ENCODE measurements at regions not wholly inside any gene's neighbourhood (a gene's known extent, or its start where the extent isn't known, plus 50 kb on each side); places are given as distances from the start of the nearest gene placed in this dataset.
"Not testable (repeated sequence)": the region's sequence is repeated elsewhere in the genome, so short reads cannot be mapped to it uniquely, and the experiment has no call there.

DNA sequence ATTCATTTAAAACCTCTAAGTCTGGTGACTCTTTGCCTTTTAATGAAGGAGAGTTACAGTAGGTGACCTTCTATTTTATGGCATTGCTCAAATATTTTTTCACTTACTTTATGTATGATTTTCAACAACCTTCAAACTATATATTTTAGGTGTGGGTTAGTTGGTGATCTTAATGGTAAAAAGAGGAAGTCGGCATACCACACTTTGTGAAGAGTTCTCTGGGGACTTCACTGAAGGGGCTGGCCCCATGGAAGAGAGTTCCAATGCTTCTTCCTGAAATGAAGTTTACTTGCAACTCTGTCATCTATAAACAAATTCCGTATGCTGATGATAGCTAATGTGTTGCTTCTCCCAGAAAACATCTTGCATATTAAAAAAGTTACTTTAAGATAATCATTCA, 647.0 kb upstream of the SGO1 start:
- no peak overlapping the region for H3K27ac Mint-ChIP-seq
- ATAC-seq (no peak), DNase-seq (no peak)
- peaks cover 9% of the 10 kb centered on the region for H3K9me3 Mint-ChIP-seq (ENCODE audit: low read depth)
- H3K27me3 Mint-ChIP-seq = no peaks in the 10 kb centered on the region
- H3K36me3 Mint-ChIP-seq = no peaks in the 10 kb centered on the region
- CTCF ChIA-PET = no interaction called here
- H3K4me1 Mint-ChIP-seq = no peaks in the 10 kb centered on the region
- H3K4me3 Mint-ChIP-seq = no peak overlapping the region

DNA sequence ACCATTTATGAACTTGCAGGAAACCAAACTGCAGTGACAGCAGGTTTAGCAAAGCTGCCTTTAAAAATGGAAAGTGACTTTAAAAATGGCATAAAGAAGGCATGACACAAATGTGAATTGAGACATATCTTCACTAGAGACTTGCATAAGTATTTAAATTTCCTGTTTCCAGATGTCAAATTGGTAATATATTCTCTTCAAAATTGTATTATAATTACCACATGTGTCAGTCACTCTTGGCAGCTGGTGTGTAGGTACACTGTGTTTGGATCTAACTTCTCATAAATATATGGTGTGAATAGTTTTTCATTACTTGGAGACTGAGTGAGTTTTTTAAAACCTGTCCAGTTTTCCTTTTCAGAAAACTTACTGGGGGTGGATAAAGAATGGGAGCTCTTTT, 636.2 kb upstream of the SGO1 start:
- no peaks in the 10 kb centered on the region for H3K4me1 Mint-ChIP-seq
- H3K4me3 Mint-ChIP-seq = no peak overlapping the region
- CTCF ChIA-PET = no interaction called here
- H3K9me3 Mint-ChIP-seq (ENCODE audit: low read depth) = peaks cover 14% of the 10 kb centered on the region
- H3K27me3 Mint-ChIP-seq = no peaks in the 10 kb centered on the region
- ATAC-seq = no peak
- H3K27ac Mint-ChIP-seq = no peak overlapping the region
- H3K36me3 Mint-ChIP-seq = peaks cover 4% of the 10 kb centered on the region
- DNase-seq = no peak

DNA sequence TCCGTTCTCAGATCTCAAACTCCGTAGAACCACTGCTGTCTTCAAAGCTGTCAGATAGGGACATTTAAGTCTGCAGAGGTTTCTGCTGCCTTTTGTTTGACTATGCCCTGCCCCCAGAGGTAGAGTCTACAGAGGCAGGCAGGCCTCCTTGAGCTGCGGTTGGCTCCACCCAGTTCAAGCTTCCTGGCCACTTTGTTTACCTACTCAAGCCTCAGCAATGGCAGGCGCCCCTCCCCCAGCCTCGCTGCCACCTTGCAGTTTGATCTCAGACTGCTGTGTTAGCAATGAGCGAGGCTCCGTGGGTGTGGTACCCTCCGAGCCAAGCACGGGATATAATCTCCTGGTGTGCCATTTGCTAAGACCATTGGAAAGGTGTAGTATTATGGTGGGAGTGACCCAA, 634.9 kb upstream of the SGO1 start:
- peaks cover 17% of the 10 kb centered on the region for H3K9me3 Mint-ChIP-seq (ENCODE audit: low read depth)
- CTCF ChIA-PET, ATAC-seq, H3K36me3 Mint-ChIP-seq, H3K4me3 Mint-ChIP-seq, DNase-seq, H3K27me3 Mint-ChIP-seq, H3K27ac Mint-ChIP-seq, H3K4me1 Mint-ChIP-seq: not testable (repeated sequence)

DNA sequence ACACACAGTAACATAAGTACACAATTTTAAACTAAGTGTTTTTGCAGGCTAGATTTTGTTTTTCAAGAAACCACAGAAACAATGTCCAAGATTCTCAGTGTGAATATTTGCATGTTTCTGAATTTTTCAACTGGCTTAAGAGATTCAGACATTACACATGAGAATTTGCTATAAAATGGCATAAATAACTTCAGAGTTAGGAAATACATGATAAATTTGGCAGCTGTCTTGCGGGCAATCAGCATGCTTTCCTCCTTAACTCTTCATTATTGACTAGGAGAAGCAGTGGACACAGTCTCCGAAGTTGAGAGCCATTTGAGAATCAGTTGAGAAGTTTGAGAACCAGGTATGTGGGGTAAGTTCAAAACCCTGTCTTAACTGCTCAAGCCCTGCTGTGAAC, 625.6 kb upstream of the SGO1 start:
- no peaks in the 10 kb centered on the region for H3K4me1 Mint-ChIP-seq
- CTCF ChIA-PET = no interaction called here
- H3K36me3 Mint-ChIP-seq = no peaks in the 10 kb centered on the region
- H3K4me3 Mint-ChIP-seq = no peak overlapping the region
- DNase-seq (no peak), ATAC-seq (no peak)
- H3K27me3 Mint-ChIP-seq = no peaks in the 10 kb centered on the region
- no peak overlapping the region for H3K27ac Mint-ChIP-seq
- peaks cover 7% of the 10 kb centered on the region for H3K9me3 Mint-ChIP-seq (ENCODE audit: low read depth)

DNA sequence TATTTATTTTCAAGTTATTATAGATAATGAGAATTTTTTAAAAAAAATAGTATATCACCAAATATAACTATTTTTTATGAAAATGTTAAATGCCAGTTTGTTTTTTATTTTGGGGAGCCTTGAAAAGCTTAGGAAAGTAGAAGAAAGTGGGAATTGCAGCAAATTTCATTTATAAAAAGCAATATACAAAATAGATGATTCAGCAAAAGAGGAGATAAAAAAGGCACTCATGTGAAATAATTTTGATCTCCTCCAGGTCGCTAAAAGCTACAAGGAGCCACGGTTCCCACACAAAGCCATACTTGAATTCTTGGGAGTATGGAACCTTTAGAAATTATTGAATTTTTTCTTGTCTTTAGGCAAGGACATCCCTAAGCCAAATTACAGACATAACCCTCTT, 625.0 kb upstream of the SGO1 start:
- Mint-ChIP-seq H3K27ac (no peak overlapping the region), H3K4me1 (no peaks in the 10 kb centered on the region), H3K27me3 (no peaks in the 10 kb centered on the region), H3K36me3 (no peaks in the 10 kb centered on the region), H3K4me3 (no peak overlapping the region), H3K9me3 (ENCODE audit: low read depth) (peaks cover 7% of the 10 kb centered on the region)
- DNase-seq (no peak), ATAC-seq (no peak)
- CTCF ChIA-PET = no interaction called here

DNA sequence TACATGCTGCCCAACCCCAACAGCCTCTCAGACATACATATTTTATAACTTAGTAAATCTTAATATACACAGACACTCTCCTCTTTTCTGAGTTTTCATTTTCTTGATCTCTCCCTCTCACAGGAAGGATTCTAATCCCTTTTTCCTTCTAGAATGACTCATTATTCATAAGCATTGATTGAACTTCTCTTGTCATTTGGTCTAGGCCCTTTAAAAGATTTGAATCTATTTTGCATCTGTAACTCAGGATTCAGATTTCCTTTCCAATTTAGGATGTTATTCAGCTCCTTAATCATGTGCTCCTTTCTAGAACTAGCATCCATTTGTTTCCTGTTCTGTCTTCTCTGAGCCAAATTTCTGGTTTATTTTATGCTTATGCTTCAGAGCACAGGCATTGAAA, 624.5 kb upstream of the SGO1 start:
- no peak for ATAC-seq
- Mint-ChIP-seq H3K9me3 (ENCODE audit: low read depth) (peaks cover 7% of the 10 kb centered on the region), H3K27ac (no peak overlapping the region), H3K27me3 (no peaks in the 10 kb centered on the region), H3K36me3 (no peaks in the 10 kb centered on the region), H3K4me1 (no peaks in the 10 kb centered on the region), H3K4me3 (no peak overlapping the region)
- DNase-seq = no peak
- CTCF ChIA-PET = no interaction called here

DNA sequence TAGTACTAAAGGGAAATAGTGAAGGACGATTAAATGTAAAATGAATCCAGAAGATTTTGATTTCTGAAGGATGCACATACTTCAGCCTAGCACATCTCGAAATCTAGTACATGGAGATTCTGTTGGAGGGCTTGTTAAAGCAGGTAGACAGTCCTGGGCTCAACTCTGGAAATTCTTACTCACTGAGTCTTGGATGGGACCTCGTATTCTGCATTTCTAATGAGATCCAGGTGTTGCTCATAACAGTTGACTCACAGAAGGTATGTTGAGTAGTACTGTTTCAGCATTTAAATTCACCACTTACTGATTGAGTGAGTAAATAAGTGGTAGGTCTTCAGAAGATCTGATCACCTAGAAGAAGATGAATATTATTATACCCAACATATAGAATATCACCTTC, 623.4 kb upstream of the SGO1 start:
- Mint-ChIP-seq H3K9me3 (ENCODE audit: low read depth) (peaks cover 7% of the 10 kb centered on the region), H3K4me1 (no peaks in the 10 kb centered on the region), H3K27me3 (no peaks in the 10 kb centered on the region), H3K27ac (no peak overlapping the region), H3K4me3 (no peak overlapping the region), H3K36me3 (no peaks in the 10 kb centered on the region)
- no peak for DNase-seq
- no peak for ATAC-seq
- CTCF ChIA-PET = no interaction called here

DNA sequence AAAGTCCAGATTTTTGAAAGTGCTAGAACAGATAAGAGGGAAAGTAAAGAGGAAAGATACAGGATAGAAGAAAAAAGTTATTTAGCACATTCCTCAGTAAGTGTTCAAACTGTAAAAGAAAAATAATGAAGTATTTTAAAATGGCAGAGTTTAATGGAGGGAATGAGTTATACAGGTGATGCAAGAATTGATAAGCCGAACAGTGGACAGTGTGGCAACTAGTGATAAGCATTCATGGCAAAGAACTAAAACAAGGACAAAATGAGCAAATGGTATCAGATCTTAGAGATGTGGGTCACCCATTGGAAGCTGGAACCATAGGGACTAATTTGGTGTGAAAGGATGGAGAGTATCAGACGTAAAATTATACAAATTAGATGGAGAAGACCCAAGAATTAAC, 622.9 kb upstream of the SGO1 start:
- no peaks in the 10 kb centered on the region for H3K36me3 Mint-ChIP-seq
- H3K4me3 Mint-ChIP-seq = no peak overlapping the region
- ATAC-seq = no peak
- H3K9me3 Mint-ChIP-seq (ENCODE audit: low read depth) = peaks cover 9% of the 10 kb centered on the region
- H3K27me3 Mint-ChIP-seq = no peaks in the 10 kb centered on the region
- no peak overlapping the region for H3K27ac Mint-ChIP-seq
- DNase-seq = no peak
- no peaks in the 10 kb centered on the region for H3K4me1 Mint-ChIP-seq
- CTCF ChIA-PET = no interaction called here

DNA sequence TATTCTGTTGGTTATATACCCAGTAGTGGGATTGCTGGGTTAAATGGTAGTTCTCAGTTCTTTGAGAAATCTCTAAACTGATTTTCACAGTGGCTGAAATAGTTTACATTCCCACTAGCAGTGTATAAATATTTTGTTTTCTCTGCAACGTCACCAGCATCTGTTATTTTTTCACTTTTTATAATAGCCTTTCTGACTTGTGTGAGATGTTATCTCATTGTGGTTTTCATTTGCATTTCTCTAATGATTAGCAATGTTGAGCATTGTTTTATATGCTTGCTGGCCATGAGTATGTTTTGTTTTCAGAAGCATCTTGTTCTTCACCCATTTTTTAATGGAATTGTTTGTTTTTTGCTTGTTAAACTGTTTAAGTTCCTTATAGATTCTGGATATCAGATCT, 612.7 kb upstream of the SGO1 start:
- H3K4me3 Mint-ChIP-seq = no peak overlapping the region
- H3K36me3 Mint-ChIP-seq = no peaks in the 10 kb centered on the region
- no peaks in the 10 kb centered on the region for H3K4me1 Mint-ChIP-seq
- no peak overlapping the region for H3K27ac Mint-ChIP-seq
- CTCF ChIA-PET = no interaction called here
- peaks cover 2% of the 10 kb centered on the region for H3K9me3 Mint-ChIP-seq (ENCODE audit: low read depth)
- ATAC-seq (no peak), DNase-seq (no peak)
- H3K27me3 Mint-ChIP-seq = no peaks in the 10 kb centered on the region

DNA sequence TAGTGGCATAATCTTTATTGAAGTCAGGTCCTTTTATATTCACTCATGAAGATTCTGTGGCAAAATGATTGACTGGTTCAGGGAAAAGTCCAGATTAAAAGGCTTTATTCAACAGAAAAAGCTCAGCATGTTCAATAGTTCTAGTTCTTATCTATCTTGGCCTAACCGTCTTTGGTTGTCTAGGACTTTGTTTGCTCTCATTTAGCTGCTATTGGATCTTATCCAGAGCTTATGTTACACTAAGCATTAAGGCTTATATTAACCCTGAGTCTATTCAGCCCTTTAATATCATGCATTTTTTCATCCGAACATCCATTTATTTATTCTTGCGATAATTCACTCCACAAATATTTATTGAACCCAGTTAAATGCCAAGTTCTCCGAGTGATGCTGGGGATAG, 601.0 kb upstream of the SGO1 start:
- DNase-seq (no peak), ATAC-seq (no peak)
- no peak overlapping the region for H3K27ac Mint-ChIP-seq
- H3K9me3 Mint-ChIP-seq (ENCODE audit: low read depth) = peaks cover 9% of the 10 kb centered on the region
- CTCF ChIA-PET = no interaction called here
- no peaks in the 10 kb centered on the region for H3K4me1 Mint-ChIP-seq
- no peaks in the 10 kb centered on the region for H3K36me3 Mint-ChIP-seq
- no peaks in the 10 kb centered on the region for H3K27me3 Mint-ChIP-seq
- H3K4me3 Mint-ChIP-seq = no peak overlapping the region

DNA sequence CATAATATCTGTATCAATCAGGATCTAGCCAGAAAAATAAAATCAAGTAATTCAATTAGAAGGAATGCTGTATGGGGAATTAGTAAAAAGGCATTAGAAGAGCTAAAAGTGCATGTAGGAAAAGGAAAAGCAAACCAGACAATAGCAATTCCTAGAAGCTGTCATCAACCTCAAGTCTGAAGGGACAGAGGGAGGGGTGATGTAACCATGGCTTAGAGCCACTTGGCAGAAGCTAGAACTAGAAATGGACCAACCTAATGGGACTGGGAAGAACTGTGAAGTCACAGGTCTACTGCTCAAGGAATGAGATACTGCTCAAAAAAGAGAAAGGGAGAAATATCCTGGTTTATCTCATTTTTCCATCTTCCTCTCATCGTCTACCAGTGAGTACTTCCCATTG, 590.7 kb upstream of the SGO1 start:
- H3K27me3 Mint-ChIP-seq = no peaks in the 10 kb centered on the region
- no peaks in the 10 kb centered on the region for H3K36me3 Mint-ChIP-seq
- CTCF ChIA-PET = no interaction called here
- H3K27ac Mint-ChIP-seq = no peak overlapping the region
- ATAC-seq (no peak), DNase-seq (no peak)
- H3K4me1 Mint-ChIP-seq = no peaks in the 10 kb centered on the region
- H3K4me3 Mint-ChIP-seq = no peak overlapping the region
- H3K9me3 Mint-ChIP-seq (ENCODE audit: low read depth) = peaks cover 18% of the 10 kb centered on the region

DNA sequence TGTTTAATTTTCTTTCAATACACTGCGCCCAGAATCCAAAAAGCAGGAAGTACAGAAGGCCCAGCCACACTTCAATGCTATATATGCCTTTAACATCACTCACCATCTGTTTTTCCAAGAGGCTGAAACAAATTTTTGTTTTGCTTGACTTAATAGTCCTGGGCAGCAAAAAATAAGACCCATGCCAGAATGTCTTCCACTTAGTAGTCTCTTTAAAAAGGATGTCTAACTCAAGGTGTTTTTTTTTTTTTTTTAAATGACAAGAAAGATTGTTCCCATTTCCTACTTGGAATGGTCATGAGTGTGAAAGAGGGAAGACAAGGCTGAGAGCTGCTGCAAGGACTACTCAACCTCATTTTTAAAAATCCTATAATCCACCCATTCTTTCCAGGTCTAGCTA, 590.3 kb upstream of the SGO1 start:
- H3K27ac Mint-ChIP-seq = no peak overlapping the region
- H3K4me3 Mint-ChIP-seq = no peak overlapping the region
- CTCF ChIA-PET = no interaction called here
- DNase-seq = no peak
- no peaks in the 10 kb centered on the region for H3K27me3 Mint-ChIP-seq
- H3K36me3 Mint-ChIP-seq = no peaks in the 10 kb centered on the region
- ATAC-seq = no peak
- H3K4me1 Mint-ChIP-seq = no peaks in the 10 kb centered on the region
- peaks cover 18% of the 10 kb centered on the region for H3K9me3 Mint-ChIP-seq (ENCODE audit: low read depth)

DNA sequence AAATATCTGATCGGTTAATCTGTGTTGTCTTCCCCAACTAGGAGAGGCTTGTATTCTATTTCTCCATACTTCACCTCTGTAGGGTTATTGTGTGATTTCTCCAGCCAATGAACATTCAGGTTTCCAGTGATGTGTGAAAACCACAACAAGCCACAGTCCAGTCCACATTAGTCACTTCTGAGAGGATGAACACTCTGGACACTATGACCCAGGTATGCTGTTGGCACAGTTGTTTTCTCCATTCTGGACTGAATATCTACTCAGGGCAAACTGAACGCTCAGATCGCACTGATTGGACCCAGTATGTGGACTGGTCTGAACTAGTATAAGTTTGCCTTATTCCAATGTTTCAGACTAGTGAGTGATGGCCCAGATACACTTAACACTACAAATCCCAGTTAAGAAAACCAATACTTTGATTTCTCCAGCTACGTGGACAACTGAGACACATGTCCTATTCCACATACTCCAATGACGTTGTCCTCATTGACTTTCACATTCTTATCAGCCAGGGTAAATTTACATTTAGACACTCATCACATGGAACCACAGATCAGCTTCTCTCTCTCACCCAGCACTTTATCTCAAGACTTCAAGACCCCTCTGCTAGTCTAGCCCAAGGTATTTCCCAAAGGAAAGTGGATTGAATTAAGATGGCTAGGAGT, 587.4 kb upstream of the SGO1 start:
- CTCF ChIA-PET = interaction anchor here (0.6 kb wide), 1 partner anchor 278 kb away, joined by 3 read pairs; no protein-coding TSS in a partner anchor
- Mint-ChIP-seq H3K4me3 (no peak overlapping the region), H3K27me3 (no peaks in the 10 kb centered on the region), H3K27ac (no peak overlapping the region), H3K9me3 (ENCODE audit: low read depth) (peaks cover 11% of the 10 kb centered on the region), H3K4me1 (no peaks in the 10 kb centered on the region), H3K36me3 (no peaks in the 10 kb centered on the region)
- ATAC-seq (no peak), DNase-seq (no peak)

DNA sequence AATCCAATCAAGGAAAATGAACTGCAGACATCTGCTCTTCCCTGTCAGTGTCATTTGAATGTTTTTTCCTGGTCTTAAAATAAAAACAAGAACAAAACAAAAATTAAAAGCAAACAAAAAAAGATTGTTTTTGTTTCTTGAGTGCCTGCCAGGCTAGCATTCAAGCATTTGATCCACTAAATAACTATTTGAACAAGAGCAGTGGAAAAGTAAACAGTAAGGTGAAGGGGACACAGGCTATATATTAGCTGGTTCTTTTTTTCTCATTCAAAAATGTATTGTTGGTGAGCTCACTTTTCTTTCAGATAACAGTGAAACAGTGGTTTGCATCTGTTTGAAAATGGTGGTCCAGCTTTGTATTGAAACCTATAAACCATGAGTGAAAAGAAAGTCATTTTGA, 586.9 kb upstream of the SGO1 start:
- no peak for ATAC-seq
- Mint-ChIP-seq H3K4me1 (no peaks in the 10 kb centered on the region), H3K36me3 (no peaks in the 10 kb centered on the region), H3K27ac (no peak overlapping the region), H3K9me3 (ENCODE audit: low read depth) (peaks cover 11% of the 10 kb centered on the region), H3K27me3 (no peaks in the 10 kb centered on the region), H3K4me3 (no peak overlapping the region)
- CTCF ChIA-PET = no interaction called here
- DNase-seq = no peak

DNA sequence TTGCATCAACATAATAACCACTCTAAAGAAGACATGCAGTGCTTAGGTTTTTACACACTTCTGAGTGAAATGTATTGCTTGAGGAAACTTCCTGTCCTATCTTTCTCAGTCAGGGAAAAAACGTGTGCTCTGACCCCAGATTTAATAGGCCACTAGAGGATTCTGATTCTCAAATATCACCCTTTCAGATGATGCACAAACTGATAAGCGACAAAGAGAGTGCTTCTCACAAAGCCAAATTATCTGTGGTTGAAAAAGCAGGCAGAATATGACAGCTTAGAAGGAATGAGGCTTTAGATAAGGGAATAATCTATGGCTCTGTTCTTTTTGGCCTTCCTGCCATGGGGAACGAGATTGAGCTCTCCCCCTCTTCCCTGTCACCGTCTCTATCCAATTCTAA, 583.4 kb upstream of the SGO1 start:
- H3K36me3 Mint-ChIP-seq = no peaks in the 10 kb centered on the region
- H3K27ac Mint-ChIP-seq = no peak overlapping the region
- CTCF ChIA-PET = no interaction called here
- no peaks in the 10 kb centered on the region for H3K4me1 Mint-ChIP-seq
- H3K27me3 Mint-ChIP-seq = no peaks in the 10 kb centered on the region
- ATAC-seq (no peak), DNase-seq (no peak)
- H3K4me3 Mint-ChIP-seq = no peak overlapping the region
- H3K9me3 Mint-ChIP-seq (ENCODE audit: low read depth) = peaks cover 3% of the 10 kb centered on the region
